Neuronal stem cell (in vitro differentiated cells): ENCODE measurements at regions not wholly inside any gene's neighbourhood (a gene's known extent, or its start where the extent isn't known, plus 50 kb on each side); places are given as distances from the start of the nearest gene placed in this dataset.

ENCODE experiments used
- DNase-seq: peaks from one replicate; pipeline ENCODE4 v3.0.0-alpha.2; 2013; ENCODE audit warnings: low spot score
- H2AFZ ChIP-seq: one replicate; pipeline ENCODE4 v1.6.1; 2013; ENCODE audit warnings: mild to moderate bottlenecking, low read length, inconsistent platforms
- H2AK5ac ChIP-seq: 2 replicates; pipeline ENCODE4 v1.6.1; 2013; ENCODE audit warnings: low read depth, mild to moderate bottlenecking, inconsistent platforms, low read length, moderate library complexity, mixed read lengths
- H2BK120ac ChIP-seq: 2 replicates; pipeline ENCODE4 v1.6.1; 2013; ENCODE audit warnings: low read depth, mild to moderate bottlenecking, inconsistent platforms, low read length, moderate library complexity, mixed read lengths
- H2BK12ac ChIP-seq: one replicate; pipeline ENCODE4 v1.6.1; 2013; ENCODE audit warnings: low read length, inconsistent platforms
- H2BK15ac ChIP-seq: 2 replicates; pipeline ENCODE4 v1.6.1; 2013; ENCODE audit warnings: mild to moderate bottlenecking, low read length, inconsistent platforms, mixed read lengths
- H2BK5ac ChIP-seq: one replicate; pipeline ENCODE4 v1.6.1; 2013; ENCODE audit warnings: inconsistent platforms, mild to moderate bottlenecking, low read length, moderate library complexity
- H3K14ac ChIP-seq: one replicate; pipeline ENCODE4 v1.6.1; 2013; ENCODE audit warnings: low read length, inconsistent platforms
- H3K18ac ChIP-seq: 2 replicates; pipeline ENCODE4 v1.6.1; 2013; ENCODE audit warnings: low read length, inconsistent platforms
- H3K23ac ChIP-seq: 2 replicates; pipeline ENCODE4 v1.6.1; 2013; ENCODE audit warnings: low read depth, mild to moderate bottlenecking, mixed read lengths, low read length, inconsistent platforms; ENCODE audit not compliant: poor library complexity
- H3K27ac ChIP-seq: replicated peaks from 3 replicates; pipeline ENCODE4 v1.5.1; 2013; ENCODE audit warnings: low read length, inconsistent platforms
- H3K27me3 ChIP-seq, 3 experiments: 2 replicates each; pipeline ENCODE4 v1.6.1; 2013; ENCODE audit warnings: low read length in 3 of 3, mild to moderate bottlenecking in 2 of 3, inconsistent platforms in 1 of 3, low read depth in 1 of 3, mixed read lengths in 1 of 3, moderate library complexity in 1 of 3; ENCODE audit not compliant: control insufficient read depth in 3 of 3, insufficient read depth in 3 of 3
- H3K36me3 ChIP-seq, 2 donors: replicated peaks in 1 of 2; 2 replicates each; pipeline ENCODE4 v1.6.1; 2013; ENCODE audit warnings: low read length in 2 of 2; ENCODE audit not compliant: control insufficient read depth in 2 of 2, insufficient read depth in 2 of 2
- H3K4ac ChIP-seq: 2 replicates; pipeline ENCODE4 v1.6.1; 2013; ENCODE audit warnings: inconsistent platforms, mild to moderate bottlenecking, low read length, moderate library complexity
- H3K4me1 ChIP-seq, 2 donors: 1 replicate in 1 of 2; 2 replicates in 1 of 2; pipeline ENCODE4 v1.6.1; 2013; ENCODE audit warnings: low read length in 2 of 2, low read depth in 1 of 2; ENCODE audit not compliant: control insufficient read depth in 2 of 2, insufficient read depth in 1 of 2
- H3K4me2 ChIP-seq: one replicate; pipeline ENCODE4 v1.6.1; 2013; ENCODE audit warnings: mild to moderate bottlenecking, low read length, inconsistent platforms; ENCODE audit not compliant: insufficient read depth, poor library complexity, severe bottlenecking
- H3K4me3 ChIP-seq, 2 donors: 2 replicates each; pipeline ENCODE4 v1.5.1; 2013; ENCODE audit warnings: low read length in 2 of 2, mild to moderate bottlenecking in 2 of 2, inconsistent platforms in 1 of 2, moderate library complexity in 1 of 2
- H3K79me1 ChIP-seq: one replicate; pipeline ENCODE4 v1.6.1; 2013; ENCODE audit warnings: low read depth, mild to moderate bottlenecking, inconsistent platforms, low read length, moderate library complexity
- H3K9ac ChIP-seq: one replicate; pipeline ENCODE4 v1.6.1; 2013; ENCODE audit warnings: mild to moderate bottlenecking, low read depth, low read length, inconsistent platforms; ENCODE audit not compliant: poor library complexity
- H3K9me3 ChIP-seq, 2 donors: replicated peaks in 1 of 2; 2 replicates each; pipeline versions ENCODE3 to v1.6.1; 2013; ENCODE audit warnings: low read length in 2 of 2, mild to moderate bottlenecking in 2 of 2, inconsistent platforms in 1 of 2, low read depth in 1 of 2, mixed read lengths in 1 of 2, moderate library complexity in 1 of 2; ENCODE audit not compliant: control insufficient read depth in 2 of 2, insufficient read depth in 1 of 2
- H4K8ac ChIP-seq: one replicate; pipeline ENCODE4 v1.6.1; 2013; ENCODE audit warnings: low read depth, mild to moderate bottlenecking, inconsistent platforms, low read length, moderate library complexity
- H4K91ac ChIP-seq: one replicate; pipeline ENCODE4 v1.6.1; 2013; ENCODE audit warnings: low read length, low read depth, mild to moderate bottlenecking, inconsistent platforms; ENCODE audit not compliant: poor library complexity
- WGBS, 2 donors: extraction: QIAGEN DNeasy Blood & Tissue Kit; methylation state at CpG; one replicate each; pipeline ENCODE4 v1.1.7; 2013; ENCODE audit warnings: missing lambda C conversion rate in 2 of 2, mixed read lengths in 1 of 2; ENCODE audit not compliant: insufficient read length in 2 of 2, insufficient replicate concordance in 1 of 2; ENCODE audit errors: extremely low coverage in 2 of 2; 5-methylcytosine and 5-hydroxymethylcytosine counted together

DNA sequence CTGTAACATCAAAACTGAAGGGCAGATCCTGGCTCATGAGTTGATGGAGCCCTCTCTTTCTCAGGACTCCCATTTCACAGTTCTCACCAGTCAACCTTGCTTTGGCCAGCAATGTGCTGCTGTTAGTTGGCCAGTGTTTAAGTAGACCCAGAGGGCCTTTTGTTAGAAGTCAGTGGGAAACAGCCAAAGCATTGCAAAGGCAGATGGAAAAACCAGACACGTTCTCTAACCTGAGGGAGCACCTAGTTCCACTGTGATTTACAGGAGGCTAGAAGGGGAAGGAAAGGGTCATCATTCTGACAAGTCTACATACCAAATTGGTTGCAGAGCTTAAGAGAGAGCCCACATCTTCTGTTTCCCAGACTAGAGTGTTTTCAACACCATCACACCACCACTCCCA, 196.4 kb downstream of the OPA1 start:
- Histone ChIP-seq H3K4me3 (no peak overlapping the region), H3K9me3 (no peaks in the 10 kb centered on the region), H2BK15ac (no peak overlapping the region), H3K36me3 (no peaks in the 10 kb centered on the region), H3K4me1 (peaks cover 7 to 22% of the 10 kb centered on the region in 2 donors), H2BK12ac (no peak overlapping the region), H3K79me1 (no peaks in the 10 kb centered on the region), H2AK5ac (no peak overlapping the region), H3K27ac (no peak overlapping the region), H3K4ac (no peak overlapping the region), H3K9ac (no peak overlapping the region), H4K91ac (no peak overlapping the region), H2BK5ac (no peak overlapping the region), H2AFZ (no peak overlapping the region), H4K8ac (no peak overlapping the region), H3K23ac (no peak overlapping the region), H3K18ac (no peak overlapping the region), H3K14ac (no peak overlapping the region), H3K27me3 (peaks cover 0 to 6% (median 6%) of the 10 kb centered on the region in 3 experiments), H3K4me2 (no peak overlapping the region), H2BK120ac (no peak overlapping the region)
- no CpG with 5 or more reads among the region's 1 CpG for WGBS, 2 donors
- DNase-seq: no peak

DNA sequence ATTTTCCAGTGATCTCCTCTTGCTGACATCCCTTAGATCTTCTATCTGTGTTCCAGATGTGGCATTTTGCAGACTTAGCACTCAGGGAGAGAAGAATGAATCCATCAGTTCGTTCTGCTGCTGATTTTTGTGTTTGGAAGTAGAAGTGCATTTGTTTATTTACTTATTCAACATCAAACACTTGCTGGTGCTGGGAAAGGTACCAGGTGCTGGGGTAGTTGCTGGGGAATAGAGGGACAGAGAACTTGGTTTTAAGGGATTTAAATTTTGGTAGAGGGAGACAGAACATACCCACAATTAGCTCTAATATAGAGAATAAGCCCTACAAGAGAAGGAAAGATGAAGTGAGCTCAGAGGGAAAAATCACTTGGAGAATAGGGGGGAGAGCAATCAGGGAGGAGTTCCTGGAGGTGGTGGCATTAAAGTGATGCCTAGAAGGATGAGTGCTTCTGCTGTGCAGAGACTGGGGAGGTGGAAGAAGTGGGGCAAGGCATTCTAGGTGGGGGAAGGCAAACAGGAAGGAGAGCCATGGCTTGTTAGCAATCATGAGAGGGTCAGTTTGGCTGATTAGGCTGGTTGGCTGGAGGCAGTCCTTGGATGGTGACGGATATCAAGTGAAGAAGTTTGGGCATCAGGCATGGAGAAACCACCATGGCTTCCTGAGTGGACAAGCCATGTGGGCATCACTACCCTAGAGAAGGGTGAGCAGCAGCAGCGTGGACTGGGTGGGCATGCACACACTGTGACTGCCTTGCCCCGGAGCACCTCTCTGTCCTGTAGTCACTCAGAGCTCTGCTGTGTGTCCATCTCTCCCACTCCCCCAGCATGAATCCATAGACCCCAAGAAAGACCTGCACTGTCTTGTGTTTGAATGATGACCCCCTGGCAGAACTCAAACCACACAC, 197.3 kb downstream of the OPA1 start:
- peak overlapping the region; percentile 75 for H2BK120ac ChIP-seq
- no peak overlapping the region for H3K9ac ChIP-seq
- H3K4me1 ChIP-seq: peaks cover 7 to 22% of the 10 kb centered on the region in 2 donors
- H4K8ac ChIP-seq: no peak overlapping the region
- no peak overlapping the region for H3K14ac ChIP-seq
- H2AK5ac ChIP-seq: peak overlapping the region; percentile 56
- H3K18ac ChIP-seq: peak overlapping the region; percentile 83
- no peak overlapping the region for H2AFZ ChIP-seq
- no peak overlapping the region for H3K4me2 ChIP-seq
- DNase-seq: no peak
- no peaks in the 10 kb centered on the region for H3K36me3 ChIP-seq
- H2BK12ac ChIP-seq: peak overlapping the region; percentile 16
- no peaks in the 10 kb centered on the region for H3K9me3 ChIP-seq
- H4K91ac ChIP-seq: no peak overlapping the region
- H3K4me3 ChIP-seq: no peak overlapping the region
- peaks cover 0 to 6% (median 6%) of the 10 kb centered on the region in 3 experiments for H3K27me3 ChIP-seq
- WGBS, 2 donors: no CpG with 5 or more reads among the region's 4 CpGs
- peak overlapping the region; percentile 9 for H3K23ac ChIP-seq
- H3K27ac ChIP-seq: no peak overlapping the region
- H2BK5ac ChIP-seq: no peak overlapping the region
- H3K4ac ChIP-seq: no peak overlapping the region
- H2BK15ac ChIP-seq: peak overlapping the region; percentile 60
- no peaks in the 10 kb centered on the region for H3K79me1 ChIP-seq

DNA sequence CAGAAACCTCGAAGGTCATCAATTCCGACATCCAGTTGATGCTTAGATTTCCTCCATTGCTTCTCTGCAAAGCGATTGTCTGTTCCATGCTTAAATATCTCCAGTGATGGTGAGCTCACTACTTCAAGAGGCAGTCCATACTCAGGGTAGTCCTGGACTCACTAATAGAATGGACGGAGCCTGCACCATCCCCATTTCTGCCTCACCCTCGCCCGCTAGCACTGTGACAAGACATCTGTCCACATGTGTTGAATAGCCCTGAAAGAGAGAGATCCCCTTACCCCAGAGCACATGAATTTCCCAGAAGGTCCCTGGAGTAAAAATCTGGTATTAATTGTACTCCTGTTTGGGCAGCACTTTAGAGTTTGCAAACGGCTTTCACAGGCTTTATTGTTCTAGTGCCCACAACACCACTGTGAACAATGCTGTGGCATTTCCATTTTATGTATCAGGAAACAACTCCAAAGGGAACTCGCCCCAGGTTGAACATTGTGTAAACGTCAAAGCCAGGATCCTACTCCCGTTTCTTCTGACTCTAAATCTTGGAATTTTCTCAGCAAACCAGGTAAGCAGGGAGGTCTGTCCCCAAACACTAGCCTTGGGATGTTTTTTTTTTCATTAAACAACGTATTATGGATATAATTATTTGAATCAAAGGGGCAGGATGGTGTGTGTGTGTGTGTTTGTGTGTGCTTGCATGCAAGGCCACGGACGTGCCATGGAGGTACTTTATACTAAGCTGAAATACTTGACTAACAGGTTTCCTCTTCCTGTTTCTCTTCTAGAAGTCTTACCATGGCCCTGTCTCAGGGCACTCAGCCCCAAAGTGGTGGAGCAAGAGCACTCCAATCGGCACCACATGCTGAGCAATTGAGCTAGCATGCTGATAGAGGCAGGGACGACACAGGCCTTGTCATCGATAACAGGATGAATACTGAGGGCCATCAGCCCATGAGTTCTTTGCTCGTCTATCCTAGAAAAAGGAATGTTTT, 198.3 kb downstream of the OPA1 start:
- peaks cover 0 to 6% (median 6%) of the 10 kb centered on the region in 3 experiments for H3K27me3 ChIP-seq
- no peak overlapping the region for H3K27ac ChIP-seq
- peak overlapping the region; percentile 33 for H2BK12ac ChIP-seq
- no peak overlapping the region for H4K8ac ChIP-seq
- H3K4ac ChIP-seq: no peak overlapping the region
- no peaks in the 10 kb centered on the region for H3K9me3 ChIP-seq
- H3K4me3 ChIP-seq: no peak overlapping the region
- H3K14ac ChIP-seq: no peak overlapping the region
- WGBS, 2 donors: no CpG with 5 or more reads among the region's 17 CpGs
- H3K36me3 ChIP-seq: no peaks in the 10 kb centered on the region
- no peak overlapping the region for H3K18ac ChIP-seq
- H3K4me2 ChIP-seq: no peak overlapping the region
- H2BK15ac ChIP-seq: no peak overlapping the region
- H3K23ac ChIP-seq: no peak overlapping the region
- H2AK5ac ChIP-seq: peak overlapping the region; percentile 7
- H4K91ac ChIP-seq: no peak overlapping the region
- no peak overlapping the region for H3K9ac ChIP-seq
- peaks cover 7 to 22% of the 10 kb centered on the region in 2 donors for H3K4me1 ChIP-seq
- no peak for DNase-seq
- peak overlapping the region; percentile 75 for H2BK120ac ChIP-seq
- no peak overlapping the region for H2BK5ac ChIP-seq
- no peaks in the 10 kb centered on the region for H3K79me1 ChIP-seq
- H2AFZ ChIP-seq: no peak overlapping the region
